ENCODE measurements at regions not wholly inside any gene's neighbourhood (a gene's known extent, or its start where the extent isn't known, plus 50 kb on each side); places are given as distances from the start of the nearest gene placed in this dataset.

DNA sequence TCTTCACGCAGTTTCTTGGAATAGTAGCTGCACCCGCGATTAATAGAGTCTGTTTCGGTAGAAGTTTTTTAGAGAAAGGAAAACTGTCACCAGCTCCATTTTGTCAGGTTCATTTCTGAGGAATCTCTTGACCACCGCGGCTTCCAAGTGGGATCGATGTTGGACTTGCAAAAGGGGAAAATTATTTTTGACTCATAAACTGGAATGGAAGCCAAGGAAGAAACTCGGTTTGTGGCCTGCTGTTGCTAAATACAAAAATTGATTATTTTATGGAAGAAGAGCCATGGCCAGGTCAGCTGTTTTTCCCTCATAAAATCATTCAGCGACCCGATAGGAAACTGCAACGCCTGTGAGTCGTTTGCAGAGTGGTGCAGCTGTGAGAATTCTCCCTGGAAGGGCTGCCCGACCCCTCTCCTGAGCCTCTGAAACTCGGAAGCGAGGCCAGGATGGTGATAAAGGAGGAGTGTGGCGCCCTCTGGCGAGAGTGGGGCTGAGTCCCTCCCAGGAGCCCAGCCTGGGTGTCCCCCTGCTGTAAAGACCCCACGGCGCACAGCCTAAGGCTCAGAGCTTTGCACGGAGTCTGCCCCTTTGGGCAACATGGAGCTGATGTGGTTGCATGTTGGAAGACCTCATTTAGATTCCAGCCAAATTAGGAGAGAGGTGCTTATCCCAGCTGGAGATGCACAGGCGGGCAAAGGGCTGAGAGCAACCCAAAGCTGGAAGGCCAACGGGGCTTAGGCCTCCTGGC is 83.6 kb upstream of the SLC25A33 start (continued):
- no peak for TF ChIP-seq MLLT1 (IDR thresholded peaks at IDR 0.05)

GRCh38 chr1:9456833-9457232 is 82.4 kb upstream of the SLC25A33 start:
- H3K4me1 ChIP-seq (ENCODE audit: control insufficient read depth, insufficient read depth, low read length): no peaks in the 10 kb centered on the region
- no peak overlapping the region for H3K4me3 ChIP-seq
- POLR2A ChIA-PET: no interaction called here
- TF ChIP-seq NBN (IDR thresholded peaks at IDR 0.05) (no peak), NFYB (IDR thresholded peaks at IDR 0.05; ENCODE audit: insufficient read depth, low read depth, low read length) (no peak), CHD4 (IDR thresholded peaks at IDR 0.05) (no peak), ATF7 (IDR thresholded peaks at IDR 0.05; ENCODE audit: low read depth) (0 out of 2 replicates have a peak, but pooled peaks have one; percentile 15)
- RAD21 ChIA-PET (ENCODE audit: unreplicated experiment): interaction anchor here (1.0 to 7.9 kb wide), 6 partner anchors 105 to 190 kb away, joined by 3 to 100 read pairs (median 4); no protein-coding TSS in a partner anchor
- 46% methylated on average over 4 of the region's 4 CpGs for WGBS (ENCODE audit: insufficient coverage, insufficient replicate concordance, low lambda C conversion rate, missing lambda C conversion rate)
- no peak for DNase-seq (ENCODE audit: low read depth, low spot score)
- no peak overlapping the region for H3K27ac ChIP-seq (ENCODE audit: control insufficient read depth, insufficient read depth)
- H3K79me2 ChIP-seq (ENCODE audit: control insufficient read depth, insufficient read depth, low read length): no peaks in the 10 kb centered on the region
- no peak for ATAC-seq
- SMC1A ChIA-PET (ENCODE audit: uncharacterized antibody, unreplicated experiment): interaction anchor here (1.5 to 8.9 kb wide), 5 partner anchors 31 to 193 kb away, joined by 4 to 123 read pairs (median 10); no protein-coding TSS in a partner anchor
- FAIRE-seq: no peak
- no peak overlapping the region for H2AFZ ChIP-seq (ENCODE audit: control insufficient read depth, low read depth, low read length)
- no TSS peak for BruUV-seq (replicated peaks)
- no peaks in the 10 kb centered on the region for H3K9me3 ChIP-seq (replicated peaks; ENCODE audit: control insufficient read depth, insufficient read depth, low read length)
- CTCF ChIA-PET: interaction anchor here (0.7 to 10.0 kb wide), 9 partner anchors 18 to 190 kb away, joined by 3 to 183 read pairs (median 7); no protein-coding TSS in a partner anchor
- no peak overlapping the region for H3K4me2 ChIP-seq (ENCODE audit: control insufficient read depth, insufficient read depth)
- H3K9ac ChIP-seq (ENCODE audit: control insufficient read depth, insufficient read depth, low read length): no peak overlapping the region
- no peaks in the 10 kb centered on the region; a peak in 1 of 4 replicates for H3K27me3 ChIP-seq (replicated peaks in 1 of 2; ENCODE audit: control insufficient read depth in 2 of 2, insufficient read depth in 2 of 2, low read length in 1 of 2)
- intact Hi-C loops (cut with micrococcal nuclease; ENCODE audit: unreplicated experiment): no loop called here
- in situ Hi-C loops (cut with MboI): loop anchor here (5.0 kb wide), 1 partner anchor 170 kb away; no protein-coding TSS in a partner anchor
- no peaks in the 10 kb centered on the region for H4K20me1 ChIP-seq (ENCODE audit: control insufficient read depth, insufficient read depth)
- no peaks in the 10 kb centered on the region for H3K36me3 ChIP-seq (ENCODE audit: control insufficient read depth in 2 of 2, insufficient read depth in 2 of 2, low read length in 1 of 2)
